Uterus (tissue), 2 donors: ENCODE measurements at regions not wholly inside any gene's neighbourhood (a gene's known extent, or its start where the extent isn't known, plus 50 kb on each side); places are given as distances from the start of the nearest gene placed in this dataset.

Experiments used
- POLR2A ChIP-seq, 2 donors: fragments of 450-650 bp; IDR thresholded peaks; one replicate each; pipeline ENCODE4 v1.6.1; 2016; ENCODE audit warnings: antibody characterized with exemption in 2 of 2, mild to moderate bottlenecking in 1 of 2, moderate library complexity in 1 of 2
- TF ChIP-seq, protein P1 (sequence below), 4 experiments: fragments of 200-600 bp in 2 of 4; fragments of 450-650 bp in 2 of 4; sonication (generic) in 2 of 4; IDR thresholded peaks; one replicate each; pipeline ENCODE4 v1.5.1; 2016 to 2019; ENCODE audit warnings: antibody characterized with exemption in 4 of 4, mild to moderate bottlenecking in 2 of 4, moderate library complexity in 1 of 4

DNA sequence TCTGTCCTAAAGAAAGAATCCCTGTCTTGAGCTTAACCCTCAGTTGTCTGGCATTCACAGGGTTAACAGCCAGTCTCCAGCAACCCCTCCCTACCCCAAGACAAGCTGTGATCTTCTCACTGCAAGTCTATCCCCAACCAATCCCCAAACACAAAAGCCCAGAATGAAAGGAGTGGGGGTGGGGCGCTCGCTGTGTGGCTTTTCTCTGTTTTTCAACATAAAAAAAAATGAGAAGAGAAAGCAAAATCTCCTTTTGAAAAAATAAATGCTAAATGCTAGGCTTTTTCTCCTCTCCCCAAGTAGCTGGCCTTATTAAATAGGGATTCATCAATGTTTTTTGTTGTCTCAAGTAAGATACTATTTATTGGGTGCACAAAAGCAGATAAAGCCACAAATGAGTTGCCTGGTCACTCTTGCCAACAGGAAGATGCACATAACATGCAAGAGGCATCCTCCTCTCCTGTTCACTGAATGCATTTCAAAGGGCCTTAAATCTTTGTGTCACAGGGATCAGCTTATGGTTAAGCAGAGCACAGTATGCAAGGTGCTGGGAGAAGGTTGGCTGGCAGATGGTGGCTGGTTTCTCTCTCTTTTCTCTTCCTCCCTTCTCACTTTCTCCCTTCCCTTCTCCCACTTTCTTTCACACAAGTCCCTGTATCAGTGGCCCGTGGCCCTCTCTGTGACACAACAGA lies 225.6 kb downstream of the CMPK2 start:
- TF ChIP-seq, protein P1, sequence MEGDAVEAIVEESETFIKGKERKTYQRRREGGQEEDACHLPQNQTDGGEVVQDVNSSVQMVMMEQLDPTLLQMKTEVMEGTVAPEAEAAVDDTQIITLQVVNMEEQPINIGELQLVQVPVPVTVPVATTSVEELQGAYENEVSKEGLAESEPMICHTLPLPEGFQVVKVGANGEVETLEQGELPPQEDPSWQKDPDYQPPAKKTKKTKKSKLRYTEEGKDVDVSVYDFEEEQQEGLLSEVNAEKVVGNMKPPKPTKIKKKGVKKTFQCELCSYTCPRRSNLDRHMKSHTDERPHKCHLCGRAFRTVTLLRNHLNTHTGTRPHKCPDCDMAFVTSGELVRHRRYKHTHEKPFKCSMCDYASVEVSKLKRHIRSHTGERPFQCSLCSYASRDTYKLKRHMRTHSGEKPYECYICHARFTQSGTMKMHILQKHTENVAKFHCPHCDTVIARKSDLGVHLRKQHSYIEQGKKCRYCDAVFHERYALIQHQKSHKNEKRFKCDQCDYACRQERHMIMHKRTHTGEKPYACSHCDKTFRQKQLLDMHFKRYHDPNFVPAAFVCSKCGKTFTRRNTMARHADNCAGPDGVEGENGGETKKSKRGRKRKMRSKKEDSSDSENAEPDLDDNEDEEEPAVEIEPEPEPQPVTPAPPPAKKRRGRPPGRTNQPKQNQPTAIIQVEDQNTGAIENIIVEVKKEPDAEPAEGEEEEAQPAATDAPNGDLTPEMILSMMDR (IDR thresholded peaks at IDR 0.05) = no peak
- TF ChIP-seq POLR2A (IDR thresholded peaks at IDR 0.05) = no peak
